SU-DHL-6 (cell line): ENCODE measurements at regions not wholly inside any gene's neighbourhood (a gene's known extent, or its start where the extent isn't known, plus 50 kb on each side); places are given as distances from the start of the nearest gene placed in this dataset.

ENCODE experiments used
- EZH2phosphoT487 ChIP-seq: fragments of 200-600 bp; sonication (generic), shearing (Covaris generic); conservative IDR thresholded peaks from 2 replicates; pipeline ENCODE4 v1.6.1; 2018; ENCODE audit warnings: mild to moderate bottlenecking, antibody characterized with exemption, low read length, moderate library complexity, mixed read lengths
- TF ChIP-seq, protein P1 (sequence below): fragments of 200-600 bp; sonication (generic); IDR thresholded peaks from one replicate; pipeline ENCODE4 v1.5.1; 2017; ENCODE audit warnings: antibody characterized with exemption, mild to moderate bottlenecking, low read length, moderate library complexity; ENCODE audit not compliant: insufficient read depth, poor library complexity, severe bottlenecking

DNA sequence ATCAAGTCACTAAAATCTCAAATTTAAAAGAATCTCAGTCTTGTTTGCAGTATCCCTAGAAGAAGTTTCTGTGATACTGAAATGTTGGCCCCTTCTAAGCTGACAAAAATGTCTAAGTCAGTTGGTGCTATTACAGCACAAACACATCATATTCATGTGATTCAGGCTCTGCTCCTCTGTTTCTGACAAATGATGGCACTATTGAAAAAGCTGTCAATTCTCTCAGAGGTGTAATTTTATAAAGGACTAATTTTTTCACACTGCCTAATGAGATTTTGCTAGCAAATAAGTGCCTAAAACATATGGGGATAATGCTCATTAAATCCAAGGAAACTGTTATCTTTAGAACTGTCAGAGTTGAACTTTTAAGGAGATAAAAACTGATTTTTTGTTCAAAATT, 445.9 kb downstream of the DSC3 start:
- TF ChIP-seq, protein P1, sequence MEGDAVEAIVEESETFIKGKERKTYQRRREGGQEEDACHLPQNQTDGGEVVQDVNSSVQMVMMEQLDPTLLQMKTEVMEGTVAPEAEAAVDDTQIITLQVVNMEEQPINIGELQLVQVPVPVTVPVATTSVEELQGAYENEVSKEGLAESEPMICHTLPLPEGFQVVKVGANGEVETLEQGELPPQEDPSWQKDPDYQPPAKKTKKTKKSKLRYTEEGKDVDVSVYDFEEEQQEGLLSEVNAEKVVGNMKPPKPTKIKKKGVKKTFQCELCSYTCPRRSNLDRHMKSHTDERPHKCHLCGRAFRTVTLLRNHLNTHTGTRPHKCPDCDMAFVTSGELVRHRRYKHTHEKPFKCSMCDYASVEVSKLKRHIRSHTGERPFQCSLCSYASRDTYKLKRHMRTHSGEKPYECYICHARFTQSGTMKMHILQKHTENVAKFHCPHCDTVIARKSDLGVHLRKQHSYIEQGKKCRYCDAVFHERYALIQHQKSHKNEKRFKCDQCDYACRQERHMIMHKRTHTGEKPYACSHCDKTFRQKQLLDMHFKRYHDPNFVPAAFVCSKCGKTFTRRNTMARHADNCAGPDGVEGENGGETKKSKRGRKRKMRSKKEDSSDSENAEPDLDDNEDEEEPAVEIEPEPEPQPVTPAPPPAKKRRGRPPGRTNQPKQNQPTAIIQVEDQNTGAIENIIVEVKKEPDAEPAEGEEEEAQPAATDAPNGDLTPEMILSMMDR, result no peak
- TF ChIP-seq EZH2phosphoT487, result no peak
